WI38 (cell line): ENCODE measurements at regions not wholly inside any gene's neighbourhood (a gene's known extent, or its start where the extent isn't known, plus 50 kb on each side); places are given as distances from the start of the nearest gene placed in this dataset.

Source experiments
- H3K4me3 ChIP-seq: 2 replicates; pipeline ENCODE4 v1.5.1; 2011; ENCODE audit warnings: low read depth, mild to moderate bottlenecking, control low read depth, low read length
- CTCF ChIP-seq: IDR thresholded peaks from 2 replicates; pipeline ENCODE4 v1.5.1; 2012; ENCODE audit warnings: low read depth, mild to moderate bottlenecking, control low read depth, low read length

DNA sequence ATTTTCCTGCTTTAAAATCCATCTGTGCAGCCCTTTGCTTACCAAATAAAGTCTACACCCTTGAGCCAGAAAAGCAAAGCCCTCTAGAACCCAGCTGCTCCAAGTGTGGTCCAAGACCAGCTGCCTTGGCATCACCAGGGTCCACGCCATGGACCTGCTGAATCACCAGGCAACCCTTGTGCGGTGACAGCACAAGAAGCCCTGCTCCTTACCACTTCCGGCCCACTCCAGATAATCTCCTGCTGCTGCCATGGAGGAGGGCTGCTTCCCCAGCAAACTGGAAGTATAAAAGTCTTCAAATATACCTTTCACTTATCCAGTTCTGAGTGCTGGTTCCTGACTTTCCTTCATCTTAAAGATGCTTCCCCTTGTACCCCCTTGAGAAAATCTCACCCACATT, 106.0 kb upstream of the PKDCC start:
- no peak overlapping the region for H3K4me3 ChIP-seq
- TF ChIP-seq CTCF: no peak

GRCh38 chr2:41942278-41942677, 105.5 kb upstream of the PKDCC start:
- no peak overlapping the region for H3K4me3 ChIP-seq
- no peak for TF ChIP-seq CTCF

- H3K4me3 ChIP-seq: no peak overlapping the region
- TF ChIP-seq CTCF: no peak
These were observed 104.7 kb upstream of the PKDCC start for GRCh38 chr2:41943159-41943558.

DNA sequence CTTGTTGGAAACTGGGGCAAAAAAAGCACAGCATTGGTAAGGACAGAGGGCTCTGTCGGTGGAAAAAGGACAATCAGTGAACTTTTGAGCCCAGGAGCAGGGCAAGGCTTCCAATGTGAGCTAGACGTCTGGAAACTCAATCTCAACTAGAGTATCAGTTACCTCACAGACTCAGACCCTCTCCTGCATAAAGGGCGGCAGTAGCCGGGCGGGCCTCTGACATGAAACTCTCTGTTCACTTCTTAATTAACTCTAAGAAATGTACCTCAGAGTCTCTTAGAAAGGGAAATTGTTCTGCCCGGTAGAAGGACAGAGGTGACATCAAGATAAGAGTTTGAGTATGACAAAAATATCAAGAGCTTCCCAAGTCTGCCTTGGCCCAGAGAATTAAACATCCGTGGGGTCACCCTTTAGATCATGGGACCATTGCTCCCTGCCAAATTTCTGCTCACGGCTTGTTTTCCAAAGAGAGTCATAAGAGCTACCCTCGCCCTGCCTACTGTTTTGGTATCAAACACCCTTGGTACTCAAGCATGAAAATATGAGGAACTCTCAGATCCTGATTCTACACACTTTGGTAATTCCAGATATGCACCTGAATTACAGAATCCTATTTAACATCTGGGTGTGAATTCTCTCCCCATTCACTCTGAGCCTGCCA, 103.5 kb upstream of the PKDCC start:
- TF ChIP-seq CTCF: no peak

DNA sequence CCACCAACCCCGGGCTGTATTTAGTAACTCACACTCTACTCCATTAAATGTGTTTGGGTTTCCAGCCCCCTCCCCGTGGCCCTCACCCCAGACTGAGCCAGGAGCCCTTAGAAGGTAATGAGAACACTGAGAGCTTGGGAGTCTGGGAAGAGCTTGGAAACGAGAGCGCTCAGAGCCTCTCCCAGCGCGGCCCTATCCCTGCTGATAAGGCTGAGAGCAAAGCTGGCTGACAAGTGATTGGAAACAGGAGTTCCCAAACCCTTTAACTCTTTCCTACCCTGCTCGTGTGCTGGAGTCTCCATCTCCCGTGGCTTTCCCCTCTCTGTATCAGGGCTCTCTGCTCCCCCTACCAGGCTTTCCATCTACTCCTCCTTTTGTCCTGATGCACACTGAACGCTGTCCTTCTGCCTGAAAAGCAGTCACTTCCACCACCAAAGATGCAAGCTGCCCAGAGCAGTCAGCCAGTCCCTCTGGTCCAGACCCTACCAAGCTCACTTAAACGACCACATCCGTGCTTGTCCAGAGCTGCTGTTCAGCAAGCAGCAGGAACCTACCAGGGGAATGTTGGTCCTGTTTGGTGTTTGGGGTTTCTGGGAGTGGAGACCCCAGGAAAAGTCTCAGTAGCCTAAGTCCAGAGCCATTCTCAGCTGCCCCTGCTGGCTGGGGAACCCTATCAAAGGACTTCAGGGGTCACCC, 100.0 kb upstream of the PKDCC start:
- H3K4me3 ChIP-seq: no peak overlapping the region
- TF ChIP-seq CTCF: no peak

More for the DNA sequence above, 103.5 kb upstream of the PKDCC start:
- no peak overlapping the region for H3K4me3 ChIP-seq

DNA sequence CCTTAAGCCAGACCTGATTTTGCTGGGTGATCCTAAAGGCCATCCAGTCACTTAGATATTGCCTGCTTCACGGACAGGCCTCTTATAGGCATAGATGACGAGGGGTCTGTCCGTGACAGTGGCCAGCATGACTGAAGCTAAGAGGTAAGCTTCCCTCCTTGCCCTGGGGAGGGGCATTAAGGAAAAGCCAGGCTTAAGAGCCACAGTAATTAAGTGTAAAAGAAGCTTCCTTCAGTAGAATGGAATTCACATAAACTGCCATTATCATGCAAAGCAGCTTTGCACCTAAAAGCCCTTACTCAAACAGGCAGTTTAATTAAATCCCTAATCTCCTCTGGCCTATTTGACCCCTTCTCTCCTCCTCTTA, 99.4 kb upstream of the PKDCC start:
- no peak overlapping the region for H3K4me3 ChIP-seq
- no peak for TF ChIP-seq CTCF

DNA sequence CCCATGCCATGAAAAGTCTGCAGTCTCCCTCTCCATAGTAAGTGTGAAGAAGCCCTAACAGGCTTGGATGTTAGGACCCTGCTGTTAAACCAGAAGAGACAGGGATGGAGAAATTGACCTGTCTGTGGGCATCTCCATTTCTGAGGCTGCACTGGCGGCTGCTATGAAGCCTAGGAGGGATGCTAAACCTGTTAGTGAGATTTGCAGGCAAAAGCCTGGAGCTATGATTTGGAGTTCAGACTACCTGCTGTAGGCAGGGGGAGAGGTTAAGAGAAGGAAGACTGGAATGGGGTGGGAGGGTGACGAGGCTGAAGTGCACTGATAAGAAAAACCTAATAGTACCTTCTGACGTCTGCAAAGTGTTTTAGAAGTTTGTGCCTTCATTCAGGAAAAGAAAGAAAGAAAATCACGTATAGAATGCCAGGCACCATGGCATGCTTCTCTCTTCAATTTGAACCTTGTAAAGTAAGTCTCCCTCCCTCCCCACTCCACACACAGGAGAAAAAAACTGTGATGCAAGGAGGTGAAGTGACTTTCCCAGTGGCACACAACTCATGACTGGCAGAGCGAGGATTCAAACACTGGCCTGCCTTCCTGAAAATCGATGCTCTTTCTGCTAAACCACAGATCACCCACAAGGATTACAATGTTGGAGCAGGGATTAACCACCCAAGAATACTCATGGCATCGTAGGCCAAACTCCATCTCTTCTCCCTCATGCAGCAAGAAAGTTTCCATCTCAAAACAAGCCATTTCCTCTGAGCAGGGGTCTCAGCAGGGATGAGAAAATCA, 98.5 kb upstream of the PKDCC start:
- no peak overlapping the region for H3K4me3 ChIP-seq
- no peak for TF ChIP-seq CTCF
